ENCODE measurements at regions not wholly inside any gene's neighbourhood (a gene's known extent, or its start where the extent isn't known, plus 50 kb on each side); places are given as distances from the start of the nearest gene placed in this dataset.

GRCh38 chr1:18049228-18049627 lies 58.4 kb upstream of the IGSF21 start:
- ChIA-PET CTCF (no interaction called here), POLR2A (no interaction called here)
- no peak for DNase-seq
- no peaks in the 10 kb centered on the region for H3K36me3 Mint-ChIP-seq
- H3K9me3 Mint-ChIP-seq, result peaks cover 0 to 7% (median 2%) of the 10 kb centered on the region in 3 donors
- H3K4me1 Mint-ChIP-seq, result no peaks in the 10 kb centered on the region
- H3K27me3 ChIP-seq (replicated peaks in 1 of 2; ENCODE audit: control insufficient read depth in 2 of 2, extremely low read depth in 1 of 2, insufficient read depth in 2 of 2, low read length in 1 of 2), result peaks cover 0 to 16% of the 10 kb centered on the region in 2 experiments
- H3K27ac Mint-ChIP-seq, result no peak overlapping the region
- H3K27ac ChIP-seq (ENCODE audit: low read length), result no peak overlapping the region
- no peak for ATAC-seq (replicated peaks in 1 of 4)
- H3K4me3 ChIP-seq (ENCODE audit: control insufficient read depth in 1 of 2, extremely low read depth in 1 of 2, low read length in 1 of 2), result no peak overlapping the region
- no peak overlapping the region for H3K4me3 Mint-ChIP-seq
- 100% methylated on average over 1 of the region's 1 CpG for WGBS (ENCODE audit: insufficient coverage)
- H3K36me3 ChIP-seq (ENCODE audit: control insufficient read depth in 2 of 2, extremely low read depth in 1 of 2, insufficient read depth in 1 of 2, low read length in 1 of 2), result no peaks in the 10 kb centered on the region
- H3K9me3 ChIP-seq, result no peaks in the 10 kb centered on the region
- H3K27me3 Mint-ChIP-seq, result peaks cover 5 to 16% of the 10 kb centered on the region in 2 donors
- no peaks in the 10 kb centered on the region for H3K4me1 ChIP-seq (ENCODE audit: control insufficient read depth in 1 of 2, extremely low read depth in 1 of 2, insufficient read depth in 2 of 2, low read length in 2 of 2)

- Mint-ChIP-seq H3K9me3 (peaks cover 0 to 7% (median 2%) of the 10 kb centered on the region in 3 donors), H3K36me3 (no peaks in the 10 kb centered on the region), H3K4me3 (no peak overlapping the region), H3K4me1 (no peaks in the 10 kb centered on the region), H3K27me3 (peaks cover 10 to 17% of the 10 kb centered on the region in 2 donors), H3K27ac (no peak overlapping the region)
- no peaks in the 10 kb centered on the region for H3K4me1 ChIP-seq (ENCODE audit: control insufficient read depth in 1 of 2, extremely low read depth in 1 of 2, insufficient read depth in 2 of 2, low read length in 2 of 2)
- no peaks in the 10 kb centered on the region for H3K9me3 ChIP-seq
- CTCF ChIA-PET, result no interaction called here
- DNase-seq, result no peak
- POLR2A ChIA-PET, result no interaction called here
- H3K27ac ChIP-seq (ENCODE audit: low read length), result no peak overlapping the region
- no peak for ATAC-seq (replicated peaks in 1 of 4)
- no peaks in the 10 kb centered on the region for H3K36me3 ChIP-seq (ENCODE audit: control insufficient read depth in 2 of 2, extremely low read depth in 1 of 2, insufficient read depth in 1 of 2, low read length in 1 of 2)
- no peak overlapping the region for H3K4me3 ChIP-seq (ENCODE audit: control insufficient read depth in 1 of 2, extremely low read depth in 1 of 2, low read length in 1 of 2)
- WGBS (ENCODE audit: insufficient coverage), result 0% methylated on average over 1 of the region's 8 CpGs
- peaks cover 0 to 10% of the 10 kb centered on the region in 2 experiments for H3K27me3 ChIP-seq (replicated peaks in 1 of 2; ENCODE audit: control insufficient read depth in 2 of 2, extremely low read depth in 1 of 2, insufficient read depth in 2 of 2, low read length in 1 of 2)
These were observed 54.9 kb upstream of the IGSF21 start for GRCh38 chr1:18052671-18053070.

DNA sequence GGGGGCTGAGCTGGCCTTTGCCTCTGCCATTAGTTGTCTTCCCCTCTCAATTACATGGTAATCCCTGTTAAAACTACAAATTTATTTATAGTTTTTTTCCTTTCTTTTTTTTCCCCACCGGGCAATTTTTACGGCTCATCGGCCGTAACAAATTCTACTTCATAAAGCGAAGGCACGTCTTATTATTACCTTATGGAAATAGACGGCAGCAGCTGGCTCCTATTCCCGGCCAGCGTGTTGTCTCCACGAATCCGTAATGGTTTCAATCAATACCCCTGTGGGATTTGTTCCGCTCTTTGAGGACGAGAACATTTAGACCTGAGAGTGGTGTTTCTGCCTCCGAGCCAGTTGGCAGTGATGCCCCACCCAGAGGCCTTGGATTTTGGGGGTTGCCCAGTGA lies 52.4 kb upstream of the IGSF21 start:
- no peak for DNase-seq
- H3K4me1 Mint-ChIP-seq, result no peaks in the 10 kb centered on the region
- no peaks in the 10 kb centered on the region for H3K36me3 ChIP-seq (ENCODE audit: control insufficient read depth in 2 of 2, extremely low read depth in 1 of 2, insufficient read depth in 1 of 2, low read length in 1 of 2)
- H3K4me3 Mint-ChIP-seq, result no peak overlapping the region
- no peaks in the 10 kb centered on the region for H3K4me1 ChIP-seq (ENCODE audit: control insufficient read depth in 1 of 2, extremely low read depth in 1 of 2, insufficient read depth in 2 of 2, low read length in 2 of 2)
- H3K9me3 Mint-ChIP-seq, result no peaks in the 10 kb centered on the region
- no peaks in the 10 kb centered on the region for H3K36me3 Mint-ChIP-seq
- H3K27ac ChIP-seq (ENCODE audit: low read length), result no peak overlapping the region
- H3K4me3 ChIP-seq (ENCODE audit: control insufficient read depth in 1 of 2, extremely low read depth in 1 of 2, low read length in 1 of 2), result no peak overlapping the region
- H3K27me3 Mint-ChIP-seq, result peaks cover 10 to 17% of the 10 kb centered on the region in 2 donors
- H3K27me3 ChIP-seq (replicated peaks in 1 of 2; ENCODE audit: control insufficient read depth in 2 of 2, extremely low read depth in 1 of 2, insufficient read depth in 2 of 2, low read length in 1 of 2), result peaks cover 0 to 16% of the 10 kb centered on the region in 2 experiments
- WGBS (ENCODE audit: insufficient coverage), result 97% methylated on average over 14 of the region's 14 CpGs
- ATAC-seq (replicated peaks in 1 of 4), result no peak
- H3K9me3 ChIP-seq, result no peaks in the 10 kb centered on the region
- CTCF ChIA-PET, result no interaction called here
- H3K27ac Mint-ChIP-seq, result no peak overlapping the region
- POLR2A ChIA-PET, result no interaction called here

- 86% methylated on average over 1 of the region's 1 CpG for WGBS (ENCODE audit: insufficient coverage)
- Histone ChIP-seq H3K4me3 (ENCODE audit: control insufficient read depth in 1 of 2, extremely low read depth in 1 of 2, low read length in 1 of 2) (no peak overlapping the region), H3K36me3 (ENCODE audit: control insufficient read depth in 2 of 2, extremely low read depth in 1 of 2, insufficient read depth in 1 of 2, low read length in 1 of 2) (no peaks in the 10 kb centered on the region), H3K9me3 (no peaks in the 10 kb centered on the region), H3K27ac (ENCODE audit: low read length) (no peak overlapping the region), H3K4me1 (ENCODE audit: control insufficient read depth in 1 of 2, extremely low read depth in 1 of 2, insufficient read depth in 2 of 2, low read length in 2 of 2) (no peaks in the 10 kb centered on the region), H3K27me3 (replicated peaks in 1 of 2; ENCODE audit: control insufficient read depth in 2 of 2, extremely low read depth in 1 of 2, insufficient read depth in 2 of 2, low read length in 1 of 2) (peaks cover 0 to 16% of the 10 kb centered on the region in 2 experiments)
- ChIA-PET POLR2A (no interaction called here), CTCF (no interaction called here)
- H3K4me1 Mint-ChIP-seq, result no peaks in the 10 kb centered on the region
- no peak overlapping the region for H3K27ac Mint-ChIP-seq
- H3K4me3 Mint-ChIP-seq, result no peak overlapping the region
- DNase-seq (no peak), ATAC-seq (replicated peaks in 1 of 4) (no peak)
- H3K36me3 Mint-ChIP-seq, result no peaks in the 10 kb centered on the region
- no peaks in the 10 kb centered on the region for H3K9me3 Mint-ChIP-seq
- H3K27me3 Mint-ChIP-seq, result peaks cover 10 to 20% of the 10 kb centered on the region in 2 donors
These were observed 51.1 kb upstream of the IGSF21 start for GRCh38 chr1:18056545-18056944.

- Mint-ChIP-seq H3K36me3 (no peaks in the 10 kb centered on the region), H3K27me3 (peaks cover 10 to 22% of the 10 kb centered on the region in 2 donors), H3K27ac (no peak overlapping the region), H3K9me3 (peaks cover 0 to 2% (median 0%) of the 10 kb centered on the region in 3 donors), H3K4me1 (no peaks in the 10 kb centered on the region), H3K4me3 (no peak overlapping the region)
- CTCF ChIA-PET, result no interaction called here
- WGBS (ENCODE audit: insufficient coverage), result 56% methylated on average over 5 of the region's 5 CpGs
- Histone ChIP-seq H3K9me3 (no peaks in the 10 kb centered on the region), H3K27ac (ENCODE audit: low read length) (no peak overlapping the region), H3K27me3 (replicated peaks in 1 of 2; ENCODE audit: control insufficient read depth in 2 of 2, extremely low read depth in 1 of 2, insufficient read depth in 2 of 2, low read length in 1 of 2) (peaks cover 0 to 18% of the 10 kb centered on the region in 2 experiments), H3K36me3 (ENCODE audit: control insufficient read depth in 2 of 2, extremely low read depth in 1 of 2, insufficient read depth in 1 of 2, low read length in 1 of 2) (no peaks in the 10 kb centered on the region), H3K4me1 (ENCODE audit: control insufficient read depth in 1 of 2, extremely low read depth in 1 of 2, insufficient read depth in 2 of 2, low read length in 2 of 2) (no peaks in the 10 kb centered on the region), H3K4me3 (ENCODE audit: control insufficient read depth in 1 of 2, extremely low read depth in 1 of 2, low read length in 1 of 2) (no peak overlapping the region)
- ATAC-seq (replicated peaks in 1 of 4), result no peak
- POLR2A ChIA-PET, result no interaction called here
- no peak for DNase-seq
These were observed 50.0 kb upstream of the IGSF21 start for GRCh38 chr1:18057623-18058022.

Measured in T-cell (primary cell).